GM23338 (cell line): ENCODE measurements at regions not wholly inside any gene's neighbourhood (a gene's known extent, or its start where the extent isn't known, plus 50 kb on each side); places are given as distances from the start of the nearest gene placed in this dataset.

ENCODE experiments used
- ATAC-seq: fragments of 200-7000 bp; cut with Tn5 transposase; 3 replicates; pipeline ENCODE4 v1.9.1; 2020
- DNase-seq: peaks from one replicate; pipeline ENCODE4 v3.0.0-alpha.2; 2015; ENCODE audit warnings: low spot score
- H2AFZ ChIP-seq: fragments of 200-600 bp; sonication (generic); 2 replicates; pipeline ENCODE4 v1.8.0; 2016; ENCODE audit warnings: antibody characterized with exemption, mild to moderate bottlenecking, moderate library complexity
- H3F3A ChIP-seq: fragments of 200-600 bp; sonication (generic); replicated peaks from 2 replicates; pipeline ENCODE4 v1.8.0; 2017; ENCODE audit warnings: antibody characterized with exemption, mixed run types, low read depth
- H3K27ac ChIP-seq: fragments of 200-600 bp; sonication (generic); 2 replicates; pipeline ENCODE4 v1.6.1; 2016; ENCODE audit warnings: low read depth
- H3K27me3 ChIP-seq: fragments of 200-600 bp; sonication (generic); 2 replicates; pipeline ENCODE4 v1.8.0; 2016; ENCODE audit warnings: mild to moderate bottlenecking, mixed run types, moderate library complexity; ENCODE audit not compliant: insufficient read depth
- H3K36me3 ChIP-seq: fragments of 200-600 bp; sonication (generic); 2 replicates; pipeline ENCODE4 v1.8.0; 2016; ENCODE audit warnings: mild to moderate bottlenecking; ENCODE audit not compliant: insufficient read depth
- H3K4me1 ChIP-seq: fragments of 200-600 bp; sonication (generic); 2 replicates; pipeline ENCODE4 v1.8.0; 2016; ENCODE audit warnings: mild to moderate bottlenecking, moderate library complexity; ENCODE audit not compliant: insufficient read depth
- H3K4me2 ChIP-seq: fragments of 200-600 bp; sonication (generic); 2 replicates; pipeline ENCODE4 v1.7.1; 2017; ENCODE audit warnings: mixed run types
- H3K4me3 ChIP-seq: fragments of 200-600 bp; sonication (generic); 2 replicates; pipeline ENCODE4 v1.6.1; 2016; ENCODE audit warnings: mixed run types
- H3K79me2 ChIP-seq: fragments of 200-600 bp; sonication (generic); replicated peaks from 2 replicates; pipeline ENCODE4 v1.8.0; 2017; ENCODE audit warnings: mild to moderate bottlenecking; ENCODE audit not compliant: insufficient read depth
- H3K9me2 ChIP-seq: fragments of 200-600 bp; sonication (generic); 2 replicates; pipeline ENCODE4 v1.8.0; 2017; ENCODE audit not compliant: insufficient read depth
- H4K20me1 ChIP-seq: fragments of 200-600 bp; sonication (generic); replicated peaks from 2 replicates; pipeline ENCODE4 v1.8.0; 2017; ENCODE audit warnings: mild to moderate bottlenecking; ENCODE audit not compliant: insufficient read depth
- H3K27ac Mint-ChIP-seq: 2 replicates; pipeline ENCODE4 v1.8.0; 2020; ENCODE audit warnings: inconsistent platforms, mild to moderate bottlenecking, moderate library complexity, mixed read lengths
- H3K27me3 Mint-ChIP-seq: 3 replicates; pipeline ENCODE4 v1.8.0; 2022; ENCODE audit warnings: low read depth, mild to moderate bottlenecking, moderate library complexity, mixed read lengths, inconsistent platforms; ENCODE audit not compliant: insufficient read depth, poor library complexity
- H3K36me3 Mint-ChIP-seq: 3 replicates; pipeline ENCODE4 v1.8.0; 2021; ENCODE audit warnings: low read depth, mild to moderate bottlenecking, inconsistent platforms, moderate library complexity, mixed read lengths
- H3K4me1 Mint-ChIP-seq: 3 replicates; pipeline ENCODE4 v1.8.0; 2020; ENCODE audit warnings: mild to moderate bottlenecking, inconsistent platforms, mixed read lengths
- H3K4me3 Mint-ChIP-seq: 3 replicates; pipeline ENCODE4 v1.8.0; 2021; ENCODE audit warnings: moderate library complexity, mild to moderate bottlenecking, inconsistent platforms, mixed read lengths
- H3K9me3 Mint-ChIP-seq: 3 replicates; pipeline ENCODE4 v1.8.0; 2020; ENCODE audit warnings: moderate library complexity, mild to moderate bottlenecking, inconsistent platforms, mixed read lengths
- EZH2 ChIP-seq: fragments of 200-600 bp; sonication (generic); IDR thresholded peaks from one replicate; pipeline ENCODE4 v1.8.0; 2017; ENCODE audit warnings: antibody characterized with exemption, mild to moderate bottlenecking, low read depth; ENCODE audit not compliant: unreplicated experiment
- EZH2phosphoT487 ChIP-seq: fragments of 200-600 bp; sonication (generic); IDR thresholded peaks from one replicate; pipeline ENCODE4 v1.8.1; 2018; ENCODE audit warnings: antibody characterized with exemption; ENCODE audit not compliant: unreplicated experiment
- JUNB ChIP-seq: IDR thresholded peaks from one replicate; pipeline ENCODE4 v1.6.1; 2016; ENCODE audit warnings: antibody characterized with exemption; ENCODE audit not compliant: unreplicated experiment
- NANOG ChIP-seq: IDR thresholded peaks from 2 replicates; pipeline ENCODE4 v1.6.1; 2016; ENCODE audit warnings: antibody characterized with exemption, borderline replicate concordance
- STAT1 ChIP-seq: IDR thresholded peaks from one replicate; pipeline ENCODE4 v1.6.1; 2016; ENCODE audit warnings: antibody characterized with exemption; ENCODE audit not compliant: unreplicated experiment
- TF ChIP-seq, protein P1 (sequence below): IDR thresholded peaks from one replicate; pipeline ENCODE4 v1.6.1; 2018; ENCODE audit warnings: antibody characterized with exemption; ENCODE audit not compliant: unreplicated experiment
- TF ChIP-seq, protein P2 (sequence below): IDR thresholded peaks from 2 replicates; pipeline ENCODE4 v1.6.1; 2016; ENCODE audit warnings: antibody characterized with exemption
- TF ChIP-seq, protein P3 (sequence below): fragments of 250-450 bp; sonication (Bioruptor Pico); IDR thresholded peaks from 2 replicates; pipeline ENCODE4 v1.5.0; 2020; ENCODE audit warnings: mild to moderate bottlenecking, moderate library complexity

DNA sequence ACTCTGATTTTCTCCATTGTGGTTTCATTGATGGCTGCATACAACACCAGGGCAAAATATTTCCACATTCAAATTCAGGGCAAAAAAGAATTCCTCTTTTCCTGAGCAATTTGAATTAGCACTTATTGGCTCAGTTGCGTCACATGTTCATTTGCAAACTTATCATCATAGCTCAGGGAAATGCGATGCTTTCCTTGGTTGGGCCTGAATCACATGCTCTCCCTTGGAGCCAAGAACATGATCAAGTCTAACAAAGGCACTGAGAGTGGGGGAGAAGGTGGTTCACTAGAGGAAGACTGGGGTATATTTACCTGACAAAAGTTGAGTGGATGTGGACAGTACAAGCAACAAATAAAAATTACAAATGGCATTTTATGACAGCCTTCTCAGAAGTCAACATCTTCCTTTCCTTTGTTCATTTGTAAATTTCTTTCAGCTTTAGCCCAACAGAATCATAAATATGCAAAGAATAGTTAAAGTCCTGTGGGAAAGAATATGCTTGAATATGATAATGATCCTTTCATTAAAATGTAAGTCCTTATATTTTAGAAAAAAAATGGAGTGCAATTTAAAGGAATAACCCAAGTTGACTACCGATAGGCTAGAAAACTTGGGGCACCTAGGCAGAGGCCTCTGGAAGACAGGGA lies 277.2 kb downstream of the NEDD1 start:
- Mint-ChIP-seq H3K4me1 (peaks cover 24% of the 10 kb centered on the region), H3K36me3 (peaks cover 39% of the 10 kb centered on the region; the same call in 2 of the 3 replicates)
- no peaks in the 10 kb centered on the region for H4K20me1 ChIP-seq

DNA sequence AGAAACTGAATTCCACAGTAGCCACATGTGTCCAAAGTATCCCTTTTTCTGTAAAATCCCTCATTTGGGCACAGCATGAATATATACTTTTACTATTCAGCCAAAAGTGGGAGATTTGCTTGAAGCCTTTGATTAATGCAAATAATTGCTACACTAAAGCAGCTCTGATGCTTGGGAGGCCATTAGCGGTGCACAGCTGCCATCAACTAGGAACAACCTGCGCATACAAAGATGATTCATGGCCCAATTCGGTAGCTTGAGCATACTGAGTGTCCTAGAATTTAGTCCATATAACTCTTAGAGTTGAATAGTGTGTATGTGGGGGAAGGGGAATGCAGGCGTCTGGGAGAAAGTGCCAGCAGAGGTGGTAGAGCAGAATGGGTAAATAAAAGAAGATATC lies 277.0 kb upstream of the RMST start:
- H3K4me3 ChIP-seq: no peak overlapping the region
- no peaks in the 10 kb centered on the region for H3K36me3 ChIP-seq
- H3K27ac ChIP-seq: no peak overlapping the region
- no peak overlapping the region; the same call in 1 of the 2 replicates for H3K27ac Mint-ChIP-seq
- H3K27me3 Mint-ChIP-seq: no peaks in the 10 kb centered on the region
- H3K27me3 ChIP-seq: no peaks in the 10 kb centered on the region
- H4K20me1 ChIP-seq: no peaks in the 10 kb centered on the region
- H3K36me3 Mint-ChIP-seq: peaks cover 41% of the 10 kb centered on the region; the same call in 2 of the 3 replicates
- H2AFZ ChIP-seq: no peak overlapping the region
- peaks cover 29% of the 10 kb centered on the region for H3K4me1 Mint-ChIP-seq
- peaks cover 8% of the 10 kb centered on the region for H3K9me3 Mint-ChIP-seq
- peaks cover 16% of the 10 kb centered on the region for H3K4me1 ChIP-seq
- ATAC-seq: no peak
- no peaks in the 10 kb centered on the region for H3K79me2 ChIP-seq
- H3K4me3 Mint-ChIP-seq: no peak overlapping the region
- H3F3A ChIP-seq: no peaks in the 10 kb centered on the region
- H3K4me2 ChIP-seq: no peak overlapping the region
- DNase-seq: no peak
- 0 out of 2 replicates have a peak, but pooled peaks cover 4% of the 10 kb centered on the region for H3K9me2 ChIP-seq
- TF ChIP-seq STAT1: no peak
- no peak for TF ChIP-seq EZH2phosphoT487
- TF ChIP-seq, protein P1, sequence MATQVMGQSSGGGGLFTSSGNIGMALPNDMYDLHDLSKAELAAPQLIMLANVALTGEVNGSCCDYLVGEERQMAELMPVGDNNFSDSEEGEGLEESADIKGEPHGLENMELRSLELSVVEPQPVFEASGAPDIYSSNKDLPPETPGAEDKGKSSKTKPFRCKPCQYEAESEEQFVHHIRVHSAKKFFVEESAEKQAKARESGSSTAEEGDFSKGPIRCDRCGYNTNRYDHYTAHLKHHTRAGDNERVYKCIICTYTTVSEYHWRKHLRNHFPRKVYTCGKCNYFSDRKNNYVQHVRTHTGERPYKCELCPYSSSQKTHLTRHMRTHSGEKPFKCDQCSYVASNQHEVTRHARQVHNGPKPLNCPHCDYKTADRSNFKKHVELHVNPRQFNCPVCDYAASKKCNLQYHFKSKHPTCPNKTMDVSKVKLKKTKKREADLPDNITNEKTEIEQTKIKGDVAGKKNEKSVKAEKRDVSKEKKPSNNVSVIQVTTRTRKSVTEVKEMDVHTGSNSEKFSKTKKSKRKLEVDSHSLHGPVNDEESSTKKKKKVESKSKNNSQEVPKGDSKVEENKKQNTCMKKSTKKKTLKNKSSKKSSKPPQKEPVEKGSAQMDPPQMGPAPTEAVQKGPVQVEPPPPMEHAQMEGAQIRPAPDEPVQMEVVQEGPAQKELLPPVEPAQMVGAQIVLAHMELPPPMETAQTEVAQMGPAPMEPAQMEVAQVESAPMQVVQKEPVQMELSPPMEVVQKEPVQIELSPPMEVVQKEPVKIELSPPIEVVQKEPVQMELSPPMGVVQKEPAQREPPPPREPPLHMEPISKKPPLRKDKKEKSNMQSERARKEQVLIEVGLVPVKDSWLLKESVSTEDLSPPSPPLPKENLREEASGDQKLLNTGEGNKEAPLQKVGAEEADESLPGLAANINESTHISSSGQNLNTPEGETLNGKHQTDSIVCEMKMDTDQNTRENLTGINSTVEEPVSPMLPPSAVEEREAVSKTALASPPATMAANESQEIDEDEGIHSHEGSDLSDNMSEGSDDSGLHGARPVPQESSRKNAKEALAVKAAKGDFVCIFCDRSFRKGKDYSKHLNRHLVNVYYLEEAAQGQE: no peak
- TF ChIP-seq, protein P2, sequence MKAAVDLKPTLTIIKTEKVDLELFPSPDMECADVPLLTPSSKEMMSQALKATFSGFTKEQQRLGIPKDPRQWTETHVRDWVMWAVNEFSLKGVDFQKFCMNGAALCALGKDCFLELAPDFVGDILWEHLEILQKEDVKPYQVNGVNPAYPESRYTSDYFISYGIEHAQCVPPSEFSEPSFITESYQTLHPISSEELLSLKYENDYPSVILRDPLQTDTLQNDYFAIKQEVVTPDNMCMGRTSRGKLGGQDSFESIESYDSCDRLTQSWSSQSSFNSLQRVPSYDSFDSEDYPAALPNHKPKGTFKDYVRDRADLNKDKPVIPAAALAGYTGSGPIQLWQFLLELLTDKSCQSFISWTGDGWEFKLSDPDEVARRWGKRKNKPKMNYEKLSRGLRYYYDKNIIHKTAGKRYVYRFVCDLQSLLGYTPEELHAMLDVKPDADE: no peak
- no peak for TF ChIP-seq NANOG
- TF ChIP-seq, protein P3, sequence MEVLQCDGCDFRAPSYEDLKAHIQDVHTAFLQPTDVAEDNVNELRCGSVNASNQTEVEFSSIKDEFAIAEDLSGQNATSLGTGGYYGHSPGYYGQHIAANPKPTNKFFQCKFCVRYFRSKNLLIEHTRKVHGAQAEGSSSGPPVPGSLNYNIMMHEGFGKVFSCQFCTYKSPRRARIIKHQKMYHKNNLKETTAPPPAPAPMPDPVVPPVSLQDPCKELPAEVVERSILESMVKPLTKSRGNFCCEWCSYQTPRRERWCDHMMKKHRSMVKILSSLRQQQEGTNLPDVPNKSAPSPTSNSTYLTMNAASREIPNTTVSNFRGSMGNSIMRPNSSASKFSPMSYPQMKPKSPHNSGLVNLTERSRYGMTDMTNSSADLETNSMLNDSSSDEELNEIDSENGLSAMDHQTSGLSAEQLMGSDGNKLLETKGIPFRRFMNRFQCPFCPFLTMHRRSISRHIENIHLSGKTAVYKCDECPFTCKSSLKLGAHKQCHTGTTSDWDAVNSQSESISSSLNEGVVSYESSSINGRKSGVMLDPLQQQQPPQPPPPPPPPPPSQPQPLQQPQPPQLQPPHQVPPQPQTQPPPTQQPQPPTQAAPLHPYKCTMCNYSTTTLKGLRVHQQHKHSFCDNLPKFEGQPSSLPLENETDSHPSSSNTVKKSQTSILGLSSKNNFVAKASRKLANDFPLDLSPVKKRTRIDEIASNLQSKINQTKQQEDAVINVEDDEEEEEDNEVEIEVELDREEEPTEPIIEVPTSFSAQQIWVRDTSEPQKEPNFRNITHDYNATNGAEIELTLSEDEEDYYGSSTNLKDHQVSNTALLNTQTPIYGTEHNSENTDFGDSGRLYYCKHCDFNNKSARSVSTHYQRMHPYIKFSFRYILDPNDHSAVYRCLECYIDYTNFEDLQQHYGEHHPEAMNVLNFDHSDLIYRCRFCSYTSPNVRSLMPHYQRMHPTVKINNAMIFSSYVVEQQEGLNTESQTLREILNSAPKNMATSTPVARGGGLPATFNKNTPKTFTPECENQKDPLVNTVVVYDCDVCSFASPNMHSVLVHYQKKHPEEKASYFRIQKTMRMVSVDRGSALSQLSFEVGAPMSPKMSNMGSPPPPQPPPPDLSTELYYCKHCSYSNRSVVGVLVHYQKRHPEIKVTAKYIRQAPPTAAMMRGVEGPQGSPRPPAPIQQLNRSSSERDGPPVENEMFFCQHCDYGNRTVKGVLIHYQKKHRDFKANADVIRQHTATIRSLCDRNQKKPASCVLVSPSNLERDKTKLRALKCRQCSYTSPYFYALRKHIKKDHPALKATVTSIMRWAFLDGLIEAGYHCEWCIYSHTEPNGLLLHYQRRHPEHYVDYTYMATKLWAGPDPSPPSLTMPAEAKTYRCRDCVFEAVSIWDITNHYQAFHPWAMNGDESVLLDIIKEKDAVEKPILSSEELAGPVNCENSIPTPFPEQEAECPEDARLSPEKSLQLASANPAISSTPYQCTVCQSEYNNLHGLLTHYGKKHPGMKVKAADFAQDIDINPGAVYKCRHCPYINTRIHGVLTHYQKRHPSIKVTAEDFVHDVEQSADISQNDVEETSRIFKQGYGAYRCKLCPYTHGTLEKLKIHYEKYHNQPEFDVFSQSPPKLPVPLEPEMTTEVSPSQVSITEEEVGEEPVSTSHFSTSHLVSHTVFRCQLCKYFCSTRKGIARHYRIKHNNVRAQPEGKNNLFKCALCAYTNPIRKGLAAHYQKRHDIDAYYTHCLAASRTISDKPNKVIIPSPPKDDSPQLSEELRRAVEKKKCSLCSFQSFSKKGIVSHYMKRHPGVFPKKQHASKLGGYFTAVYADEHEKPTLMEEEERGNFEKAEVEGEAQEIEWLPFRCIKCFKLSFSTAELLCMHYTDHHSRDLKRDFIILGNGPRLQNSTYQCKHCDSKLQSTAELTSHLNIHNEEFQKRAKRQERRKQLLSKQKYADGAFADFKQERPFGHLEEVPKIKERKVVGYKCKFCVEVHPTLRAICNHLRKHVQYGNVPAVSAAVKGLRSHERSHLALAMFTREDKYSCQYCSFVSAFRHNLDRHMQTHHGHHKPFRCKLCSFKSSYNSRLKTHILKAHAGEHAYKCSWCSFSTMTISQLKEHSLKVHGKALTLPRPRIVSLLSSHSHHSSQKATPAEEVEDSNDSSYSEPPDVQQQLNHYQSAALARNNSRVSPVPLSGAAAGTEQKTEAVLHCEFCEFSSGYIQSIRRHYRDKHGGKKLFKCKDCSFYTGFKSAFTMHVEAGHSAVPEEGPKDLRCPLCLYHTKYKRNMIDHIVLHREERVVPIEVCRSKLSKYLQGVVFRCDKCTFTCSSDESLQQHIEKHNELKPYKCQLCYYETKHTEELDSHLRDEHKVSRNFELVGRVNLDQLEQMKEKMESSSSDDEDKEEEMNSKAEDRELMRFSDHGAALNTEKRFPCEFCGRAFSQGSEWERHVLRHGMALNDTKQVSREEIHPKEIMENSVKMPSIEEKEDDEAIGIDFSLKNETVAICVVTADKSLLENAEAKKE (CRISPR knock-in tag): no peak
- no peak for TF ChIP-seq EZH2

More for the DNA sequence above, 277.2 kb downstream of the NEDD1 start:
- Mint-ChIP-seq H3K9me3 (peaks cover 5% of the 10 kb centered on the region), H3K27ac (peak overlapping the region; percentile 61; the same call in 1 of the 2 replicates), H3K27me3 (no peaks in the 10 kb centered on the region), H3K4me3 (no peak overlapping the region)
- H3F3A ChIP-seq: no peaks in the 10 kb centered on the region
- H3K9me2 ChIP-seq: 0 out of 2 replicates have a peak, but pooled peaks cover 4% of the 10 kb centered on the region
- DNase-seq (no peak), ATAC-seq (no peak)
- H2AFZ ChIP-seq: no peak overlapping the region
- no peaks in the 10 kb centered on the region for H3K79me2 ChIP-seq
- TF ChIP-seq JUNB (no peak), EZH2 (no peak)
- H3K36me3 ChIP-seq: no peaks in the 10 kb centered on the region
- no peak overlapping the region for H3K4me2 ChIP-seq
- H3K27me3 ChIP-seq: no peaks in the 10 kb centered on the region
- H3K4me3 ChIP-seq: no peak overlapping the region
- peaks cover 16% of the 10 kb centered on the region for H3K4me1 ChIP-seq
- H3K27ac ChIP-seq: no peak overlapping the region
